ENCODE measurements at regions not wholly inside any gene's neighbourhood (a gene's known extent, or its start where the extent isn't known, plus 50 kb on each side); places are given as distances from the start of the nearest gene placed in this dataset.
"Not testable (repeated sequence)": the region's sequence is repeated elsewhere in the genome, so short reads cannot be mapped to it uniquely, and the experiment has no call there.

- no peak for DNase-seq
Measured at GRCh38 chr3:35065891-35066290, 573.4 kb upstream of the ARPP21 start.

GRCh38 chr3:35067750-35068149 lies 571.6 kb upstream of the ARPP21 start:
- DNase-seq, result no peak

- DNase-seq, result no peak
Measured at GRCh38 chr3:35070088-35070487, 569.2 kb upstream of the ARPP21 start.

- no peak for DNase-seq
Measured at GRCh38 chr3:35071772-35072171, 567.6 kb upstream of the ARPP21 start.

GRCh38 chr3:35078780-35079179 lies 560.5 kb upstream of the ARPP21 start:
- DNase-seq, result no peak

GRCh38 chr3:35079403-35079802 lies 559.9 kb upstream of the ARPP21 start:
- DNase-seq, result no peak

- no peak for DNase-seq
Measured at GRCh38 chr3:35081899-35082298, 557.4 kb upstream of the ARPP21 start.

GRCh38 chr3:35088943-35089342 lies 550.4 kb upstream of the ARPP21 start:
- DNase-seq, result no peak

- no peak for DNase-seq
Measured at GRCh38 chr3:35114686-35115085, 524.6 kb upstream of the ARPP21 start.

GRCh38 chr3:35120026-35120425 lies 519.3 kb upstream of the ARPP21 start:
- no peak for DNase-seq

- DNase-seq, result no peak
Measured at GRCh38 chr3:35137612-35138011, 501.7 kb upstream of the ARPP21 start.

GRCh38 chr3:35141406-35141805 lies 497.9 kb upstream of the ARPP21 start:
- no peak for DNase-seq

- no peak for DNase-seq
Measured at GRCh38 chr3:35144011-35144410, 495.3 kb upstream of the ARPP21 start.

- DNase-seq, result not testable (repeated sequence)
Measured at GRCh38 chr3:35146256-35147035, 492.9 kb upstream of the ARPP21 start.

GRCh38 chr3:35183927-35184675 lies 455.2 kb upstream of the ARPP21 start:
- no peak for DNase-seq

- no peak for DNase-seq
Measured at GRCh38 chr3:35184775-35185174, 454.6 kb upstream of the ARPP21 start.

- no peak for DNase-seq
Measured at GRCh38 chr3:35187908-35188307, 451.4 kb upstream of the ARPP21 start.

- DNase-seq, result no peak
Measured at GRCh38 chr3:35194666-35195065, 444.7 kb upstream of the ARPP21 start.

GRCh38 chr3:35198857-35199256 lies 440.5 kb upstream of the ARPP21 start:
- no peak for DNase-seq

- no peak for DNase-seq
Measured at GRCh38 chr3:35200056-35200455, 439.3 kb upstream of the ARPP21 start.

- DNase-seq, result no peak
Measured at GRCh38 chr3:35201211-35201610, 438.1 kb upstream of the ARPP21 start.

- no peak for DNase-seq
Measured at GRCh38 chr3:35215525-35216500, 423.5 kb upstream of the ARPP21 start.

Measured in GOT3 (cell line).